MM.1S (cell line): ENCODE measurements at regions not wholly inside any gene's neighbourhood (a gene's known extent, or its start where the extent isn't known, plus 50 kb on each side); places are given as distances from the start of the nearest gene placed in this dataset.

ENCODE experiments used
- DNase-seq: peaks from one replicate; pipeline ENCODE4 v3.0.0-alpha.2; 2015
- H2AFZ ChIP-seq: fragments of 300-600 bp; sonication (generic); 2 replicates; pipeline ENCODE4 v1.6.0; 2016; ENCODE audit warnings: antibody characterized with exemption, low read length
- H3F3A ChIP-seq: fragments of 300-600 bp; sonication (generic); 2 replicates; pipeline ENCODE4 v1.6.1; 2016; ENCODE audit warnings: mild to moderate bottlenecking, antibody characterized with exemption, low read length, moderate library complexity, mixed read lengths; ENCODE audit not compliant: insufficient read depth
- H3K27ac ChIP-seq: fragments of 300-600 bp; sonication (generic); 2 replicates; pipeline ENCODE4 v1.5.1; 2016; ENCODE audit warnings: mild to moderate bottlenecking, low read length
- H3K27me3 ChIP-seq: fragments of 300-600 bp; sonication (generic); replicated peaks from 2 replicates; pipeline ENCODE4 v1.6.0; 2016; ENCODE audit warnings: low read length; ENCODE audit not compliant: insufficient read depth
- H3K36me3 ChIP-seq: fragments of 300-600 bp; sonication (generic); replicated peaks from 2 replicates; pipeline ENCODE4 v1.6.1; 2016; ENCODE audit warnings: mild to moderate bottlenecking, low read length, mixed read lengths; ENCODE audit not compliant: insufficient read depth
- H3K4me1 ChIP-seq: fragments of 300-600 bp; sonication (generic); 2 replicates; pipeline ENCODE4 v1.6.1; 2016; ENCODE audit warnings: low read length, mixed read lengths
- H3K4me2 ChIP-seq: fragments of 300-600 bp; sonication (generic); 2 replicates; pipeline ENCODE4 v1.6.0; 2016; ENCODE audit warnings: low read depth, low read length
- H3K4me3 ChIP-seq: fragments of 300-600 bp; sonication (generic); 2 replicates; pipeline ENCODE4 v1.5.1; 2016; ENCODE audit warnings: low read length, mixed read lengths
- H3K79me2 ChIP-seq: fragments of 300-600 bp; sonication (generic); 2 replicates; pipeline ENCODE4 v1.6.1; 2016; ENCODE audit warnings: mixed run types, low read length, mixed read lengths
- H3K9ac ChIP-seq: fragments of 300-600 bp; sonication (generic); 2 replicates; pipeline ENCODE4 v1.6.1; 2016; ENCODE audit warnings: low read length, mixed read lengths
- H3K9me2 ChIP-seq: fragments of 300-600 bp; sonication (generic); replicated peaks from 2 replicates; pipeline ENCODE4 v1.6.1; 2016; ENCODE audit warnings: mild to moderate bottlenecking, low read length, mixed read lengths; ENCODE audit not compliant: insufficient read depth
- H3K9me3 ChIP-seq: fragments of 300-600 bp; sonication (generic); replicated peaks from 2 replicates; pipeline ENCODE4 v1.6.1; 2016; ENCODE audit warnings: mild to moderate bottlenecking, low read length, mixed read lengths; ENCODE audit not compliant: insufficient read depth
- H4K20me1 ChIP-seq: fragments of 300-600 bp; sonication (generic); 2 replicates; pipeline ENCODE4 v1.6.1; 2016; ENCODE audit warnings: mild to moderate bottlenecking, low read length, moderate library complexity, mixed read lengths; ENCODE audit not compliant: insufficient read depth
- CTCF ChIP-seq: fragments of 300-600 bp; sonication (generic); IDR thresholded peaks from 2 replicates; pipeline ENCODE4 v1.5.1; 2016; ENCODE audit warnings: antibody characterized with exemption, low read length, mixed read lengths
- EZH2 ChIP-seq: fragments of 300-600 bp; sonication (generic); optimal IDR thresholded peaks from 2 replicates; pipeline ENCODE3; 2017; ENCODE audit warnings: low read depth, mild to moderate bottlenecking, antibody characterized with exemption, low read length, mixed read lengths
- EZH2phosphoT487 ChIP-seq: fragments of 300-600 bp; sonication (generic); IDR thresholded peaks from 2 replicates; pipeline ENCODE4 v1.6.1; 2018; ENCODE audit warnings: antibody characterized with exemption, low read length

DNA sequence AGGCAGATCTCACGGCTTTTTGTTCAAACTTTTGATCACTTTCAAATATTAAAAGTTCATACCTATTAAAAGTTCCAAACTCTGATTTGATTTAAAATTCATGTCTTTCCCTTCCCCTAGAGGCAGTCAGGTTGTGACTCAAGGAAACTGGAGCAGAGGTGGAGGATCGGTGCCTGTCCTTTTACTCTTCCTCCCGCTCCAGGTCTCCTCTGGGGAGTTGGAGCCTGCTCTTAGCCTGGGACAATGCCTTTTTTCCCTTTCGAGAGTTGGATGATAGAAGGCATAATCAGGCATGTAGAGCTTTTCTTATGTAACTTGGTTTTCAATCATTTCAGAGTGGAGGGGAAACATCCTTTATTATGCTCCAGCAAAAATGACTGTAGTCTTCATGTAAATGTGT lies 1706.1 kb upstream of the CELF4 start:
- Histone ChIP-seq H3F3A (no peaks in the 10 kb centered on the region), H3K9me3 (no peaks in the 10 kb centered on the region), H3K9ac (no peak overlapping the region), H3K27ac (no peak overlapping the region), H3K9me2 (no peaks in the 10 kb centered on the region), H3K79me2 (no peaks in the 10 kb centered on the region), H3K36me3 (no peaks in the 10 kb centered on the region), H3K4me2 (no peak overlapping the region), H3K4me1 (no peaks in the 10 kb centered on the region), H2AFZ (no peak overlapping the region), H4K20me1 (no peaks in the 10 kb centered on the region), H3K4me3 (no peak overlapping the region), H3K27me3 (no peaks in the 10 kb centered on the region)
- no peak for DNase-seq
- TF ChIP-seq EZH2phosphoT487 (no peak), CTCF (no peak), EZH2 (no peak)

DNA sequence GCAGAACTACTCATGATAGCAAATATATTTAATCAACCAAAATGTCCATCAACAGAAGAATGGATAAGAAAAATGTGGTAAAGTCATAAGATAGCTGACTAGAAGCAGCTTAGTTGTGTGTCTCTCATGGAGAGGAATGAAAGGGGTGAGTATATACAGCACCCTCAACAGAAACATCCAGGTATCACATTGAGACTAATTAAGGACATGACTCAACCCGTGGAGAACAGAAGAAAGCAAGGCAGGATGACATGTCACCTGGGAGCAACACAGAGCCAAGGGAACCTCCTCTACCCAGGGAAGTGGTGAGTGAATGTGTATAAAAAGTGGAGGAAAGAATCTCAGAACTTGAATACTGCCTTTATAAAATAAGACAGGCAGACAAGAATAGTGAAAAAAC lies 1695.0 kb upstream of the CELF4 start:
- no peak for DNase-seq
- Histone ChIP-seq H3K9me2 (no peaks in the 10 kb centered on the region), H3K79me2 (no peaks in the 10 kb centered on the region), H3K36me3 (no peaks in the 10 kb centered on the region), H3K4me3 (no peak overlapping the region), H3K9me3 (no peaks in the 10 kb centered on the region), H4K20me1 (no peaks in the 10 kb centered on the region), H3K4me2 (no peak overlapping the region), H3F3A (no peaks in the 10 kb centered on the region), H3K27ac (no peak overlapping the region), H2AFZ (no peak overlapping the region), H3K27me3 (no peaks in the 10 kb centered on the region), H3K9ac (no peak overlapping the region), H3K4me1 (no peaks in the 10 kb centered on the region)
- TF ChIP-seq EZH2phosphoT487, result no peak
- no peak for TF ChIP-seq CTCF
- TF ChIP-seq EZH2, result no peak

GRCh38 chr18:39259736-39260135 lies 1694.1 kb upstream of the CELF4 start:
- H3K9ac ChIP-seq, result no peak overlapping the region
- DNase-seq, result no peak
- no peak overlapping the region for H2AFZ ChIP-seq
- no peaks in the 10 kb centered on the region for H3K79me2 ChIP-seq
- H4K20me1 ChIP-seq, result no peaks in the 10 kb centered on the region
- H3K4me3 ChIP-seq, result no peak overlapping the region
- no peaks in the 10 kb centered on the region for H3F3A ChIP-seq
- H3K9me3 ChIP-seq, result no peaks in the 10 kb centered on the region
- TF ChIP-seq CTCF (no peak), EZH2phosphoT487 (no peak), EZH2 (no peak)
- H3K36me3 ChIP-seq, result no peaks in the 10 kb centered on the region
- H3K27ac ChIP-seq, result no peak overlapping the region
- H3K4me1 ChIP-seq, result no peaks in the 10 kb centered on the region
- no peak overlapping the region for H3K4me2 ChIP-seq
- H3K27me3 ChIP-seq, result no peaks in the 10 kb centered on the region
- no peaks in the 10 kb centered on the region for H3K9me2 ChIP-seq

DNA sequence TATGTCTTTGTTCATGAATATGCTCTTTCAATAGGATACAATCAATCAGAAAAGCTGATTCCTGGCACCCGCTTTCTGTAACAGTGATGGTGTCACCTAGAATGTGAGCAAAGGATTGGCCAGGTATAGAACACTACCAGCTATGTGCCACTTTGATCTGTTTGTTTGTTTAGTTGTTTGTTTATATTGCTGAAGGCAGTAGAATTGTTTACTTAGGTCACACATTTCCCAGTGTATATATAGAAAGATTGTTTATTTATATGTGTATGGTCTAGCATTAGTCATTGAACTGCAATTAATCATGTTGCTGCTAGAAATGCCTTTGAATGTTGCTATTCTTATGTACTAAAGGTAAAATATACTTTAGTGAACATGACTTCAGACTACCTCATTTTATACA lies 1678.6 kb upstream of the CELF4 start:
- DNase-seq, result no peak
- Histone ChIP-seq H3K27ac (no peak overlapping the region), H3K27me3 (no peaks in the 10 kb centered on the region), H3K9me3 (no peaks in the 10 kb centered on the region; the same call in 1 of the 2 replicates), H3F3A (no peaks in the 10 kb centered on the region), H3K36me3 (no peaks in the 10 kb centered on the region), H2AFZ (no peak overlapping the region), H3K4me1 (no peaks in the 10 kb centered on the region), H3K4me2 (no peak overlapping the region), H3K79me2 (no peaks in the 10 kb centered on the region), H3K9ac (no peak overlapping the region), H3K9me2 (no peaks in the 10 kb centered on the region), H4K20me1 (no peaks in the 10 kb centered on the region), H3K4me3 (no peak overlapping the region)
- TF ChIP-seq EZH2phosphoT487, result no peak
- TF ChIP-seq CTCF, result no peak
- TF ChIP-seq EZH2, result no peak
